ENCODE measurements at regions not wholly inside any gene's neighbourhood (a gene's known extent, or its start where the extent isn't known, plus 50 kb on each side); places are given as distances from the start of the nearest gene placed in this dataset.
"Not testable (repeated sequence)": the region's sequence is repeated elsewhere in the genome, so short reads cannot be mapped to it uniquely, and the experiment has no call there.

- no peak for DNase-seq
These were observed 462.8 kb upstream of the DPH6 start for GRCh38 chr15:36008719-36009118.

GRCh38 chr15:36024031-36024688 lies 478.2 kb upstream of the DPH6 start:
- no peak for DNase-seq

- no peak for DNase-seq
These were observed 480.8 kb upstream of the DPH6 start for GRCh38 chr15:36026627-36027283.

- no peak for DNase-seq
These were observed 483.7 kb upstream of the DPH6 start for GRCh38 chr15:36029606-36030210.

GRCh38 chr15:36039996-36040572 lies 494.1 kb upstream of the DPH6 start:
- DNase-seq, result no peak

- not testable (repeated sequence) for DNase-seq
These were observed 501.2 kb upstream of the DPH6 start for GRCh38 chr15:36047018-36047716.

GRCh38 chr15:36050899-36051298 lies 504.9 kb upstream of the DPH6 start:
- no peak for DNase-seq

GRCh38 chr15:36052641-36053040 lies 506.7 kb upstream of the DPH6 start:
- DNase-seq, result not testable (repeated sequence)

GRCh38 chr15:36053746-36054145 lies 507.8 kb upstream of the DPH6 start:
- no peak for DNase-seq

GRCh38 chr15:36059596-36059995 lies 513.6 kb upstream of the DPH6 start:
- DNase-seq, result no peak

GRCh38 chr15:36062357-36062756 lies 516.4 kb upstream of the DPH6 start:
- no peak for DNase-seq

GRCh38 chr15:36066757-36067156 lies 512.7 kb upstream of the CDIN1 start:
- DNase-seq, result no peak

GRCh38 chr15:36067483-36068274 lies 511.7 kb upstream of the CDIN1 start:
- no peak for DNase-seq

- DNase-seq, result no peak
These were observed 504.1 kb upstream of the CDIN1 start for GRCh38 chr15:36075333-36075732.

- DNase-seq, result no peak
These were observed 500.4 kb upstream of the CDIN1 start for GRCh38 chr15:36079021-36079420.

- no peak for DNase-seq
These were observed 498.7 kb upstream of the CDIN1 start for GRCh38 chr15:36080759-36081158.

- DNase-seq, result no peak
These were observed 489.0 kb upstream of the CDIN1 start for GRCh38 chr15:36090286-36090946.

- DNase-seq, result no peak
These were observed 472.6 kb upstream of the CDIN1 start for GRCh38 chr15:36106640-36107335.

- DNase-seq, result no peak
These were observed 470.9 kb upstream of the CDIN1 start for GRCh38 chr15:36108541-36108940.

GRCh38 chr15:36109943-36110658 lies 469.3 kb upstream of the CDIN1 start:
- DNase-seq, result no peak

- DNase-seq, result no peak
These were observed 468.8 kb upstream of the CDIN1 start for GRCh38 chr15:36110659-36110993.

Data from activated naive CD4-positive, alpha-beta T cell treated with anti-CD3 and anti-CD28 coated beads, Interleukin-2, amount 50 U/mL, for 16 hours (primary cell).